DOHH2 (cell line): ENCODE measurements at regions not wholly inside any gene's neighbourhood (a gene's known extent, or its start where the extent isn't known, plus 50 kb on each side); places are given as distances from the start of the nearest gene placed in this dataset.

Experiments
- H3F3A ChIP-seq: fragments of 200-600 bp; sonication (generic), shearing (Covaris generic); 2 replicates; pipeline ENCODE4 v1.6.0; 2016; ENCODE audit warnings: antibody characterized with exemption, mild to moderate bottlenecking; ENCODE audit not compliant: control insufficient read depth, insufficient read depth
- H3K27ac ChIP-seq: fragments of 200-600 bp; sonication (generic); 2 replicates; pipeline ENCODE4 v1.5.1; 2014; ENCODE audit warnings: low read depth, mild to moderate bottlenecking, low read length, moderate library complexity
- H3K27me3 ChIP-seq: fragments of 200-600 bp; sonication (generic); 2 replicates; pipeline ENCODE4 v1.6.1; 2014; ENCODE audit warnings: mild to moderate bottlenecking, low read length, mixed read lengths; ENCODE audit not compliant: control insufficient read depth
- H3K36me3 ChIP-seq: fragments of 200-600 bp; sonication (generic); 2 replicates; pipeline ENCODE4 v1.6.1; 2014; ENCODE audit warnings: mild to moderate bottlenecking, low read length, moderate library complexity, mixed read lengths; ENCODE audit not compliant: control insufficient read depth
- H3K4me1 ChIP-seq: fragments of 200-600 bp; sonication (generic); 2 replicates; pipeline ENCODE4 v1.6.1; 2014; ENCODE audit warnings: mild to moderate bottlenecking, low read length, mixed read lengths; ENCODE audit not compliant: control insufficient read depth
- H3K4me2 ChIP-seq: fragments of 200-600 bp; sonication (generic); 2 replicates; pipeline ENCODE4 v1.6.0; 2014; ENCODE audit warnings: mild to moderate bottlenecking, low read length, moderate library complexity
- H3K4me3 ChIP-seq: fragments of 200-600 bp; sonication (generic); 2 replicates; pipeline ENCODE4 v1.5.1; 2014; ENCODE audit warnings: mild to moderate bottlenecking, low read length, mixed read lengths
- H3K79me2 ChIP-seq: fragments of 200-600 bp; sonication (generic); 2 replicates; pipeline ENCODE4 v1.6.1; 2014; ENCODE audit warnings: mild to moderate bottlenecking, low read length, mixed read lengths; ENCODE audit not compliant: control insufficient read depth
- H3K9me2 ChIP-seq: fragments of 200-600 bp; sonication (generic); replicated peaks from 2 replicates; pipeline ENCODE4 v1.6.1; 2014; ENCODE audit warnings: mild to moderate bottlenecking, low read length, mixed read lengths; ENCODE audit not compliant: control insufficient read depth
- H3K9me3 ChIP-seq: fragments of 200-600 bp; sonication (generic); 2 replicates; pipeline ENCODE4 v1.6.1; 2014; ENCODE audit warnings: antibody characterized with exemption, low read length, mixed read lengths; ENCODE audit not compliant: control insufficient read depth, insufficient read depth
- H4K20me1 ChIP-seq: fragments of 200-600 bp; sonication (generic); 2 replicates; pipeline ENCODE4 v1.6.0; 2014; ENCODE audit warnings: low read depth, mild to moderate bottlenecking, antibody characterized with exemption, low read length, moderate library complexity; ENCODE audit not compliant: control insufficient read depth, insufficient read depth
- EZH2phosphoT487 ChIP-seq: fragments of 200-600 bp; sonication (generic); IDR thresholded peaks from 2 replicates; pipeline ENCODE4 v1.6.1; 2017; ENCODE audit warnings: borderline replicate concordance, mild to moderate bottlenecking, antibody characterized with exemption, low read length, moderate library complexity, mixed read lengths
- TF ChIP-seq, protein P1 (sequence below): fragments of 200-600 bp; sonication (generic); IDR thresholded peaks from one replicate; pipeline ENCODE4 v1.5.1; 2014; ENCODE audit warnings: antibody characterized with exemption, mild to moderate bottlenecking, low read depth, low read length; ENCODE audit not compliant: poor library complexity, severe bottlenecking

DNA sequence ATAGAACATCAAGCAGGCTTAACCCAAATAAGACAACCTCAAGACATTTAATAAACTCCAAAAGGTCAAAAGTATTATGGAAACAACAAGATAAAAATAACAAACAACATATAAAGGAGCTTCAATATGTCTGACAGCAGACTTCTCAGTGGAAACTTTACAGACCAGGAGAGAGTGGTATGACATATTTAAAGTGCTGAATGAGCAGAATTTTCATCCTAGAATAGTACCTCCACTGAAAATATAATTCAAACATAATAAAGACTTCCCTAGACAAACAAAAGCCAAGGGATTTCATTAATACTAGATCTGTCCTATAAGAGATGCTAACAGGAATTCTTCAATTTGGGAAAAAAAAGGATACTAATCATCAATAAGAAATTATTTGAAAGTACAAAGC lies 1005.0 kb downstream of the TMTC2 start:
- Histone ChIP-seq H3K36me3 (no peaks in the 10 kb centered on the region), H3K4me1 (no peaks in the 10 kb centered on the region), H3K9me2 (no peaks in the 10 kb centered on the region), H3K79me2 (no peaks in the 10 kb centered on the region), H3K4me2 (no peak overlapping the region), H3F3A (no peaks in the 10 kb centered on the region), H4K20me1 (no peaks in the 10 kb centered on the region), H3K27me3 (no peaks in the 10 kb centered on the region), H3K27ac (no peak overlapping the region), H3K4me3 (no peak overlapping the region), H3K9me3 (no peaks in the 10 kb centered on the region)
- TF ChIP-seq, protein P1, sequence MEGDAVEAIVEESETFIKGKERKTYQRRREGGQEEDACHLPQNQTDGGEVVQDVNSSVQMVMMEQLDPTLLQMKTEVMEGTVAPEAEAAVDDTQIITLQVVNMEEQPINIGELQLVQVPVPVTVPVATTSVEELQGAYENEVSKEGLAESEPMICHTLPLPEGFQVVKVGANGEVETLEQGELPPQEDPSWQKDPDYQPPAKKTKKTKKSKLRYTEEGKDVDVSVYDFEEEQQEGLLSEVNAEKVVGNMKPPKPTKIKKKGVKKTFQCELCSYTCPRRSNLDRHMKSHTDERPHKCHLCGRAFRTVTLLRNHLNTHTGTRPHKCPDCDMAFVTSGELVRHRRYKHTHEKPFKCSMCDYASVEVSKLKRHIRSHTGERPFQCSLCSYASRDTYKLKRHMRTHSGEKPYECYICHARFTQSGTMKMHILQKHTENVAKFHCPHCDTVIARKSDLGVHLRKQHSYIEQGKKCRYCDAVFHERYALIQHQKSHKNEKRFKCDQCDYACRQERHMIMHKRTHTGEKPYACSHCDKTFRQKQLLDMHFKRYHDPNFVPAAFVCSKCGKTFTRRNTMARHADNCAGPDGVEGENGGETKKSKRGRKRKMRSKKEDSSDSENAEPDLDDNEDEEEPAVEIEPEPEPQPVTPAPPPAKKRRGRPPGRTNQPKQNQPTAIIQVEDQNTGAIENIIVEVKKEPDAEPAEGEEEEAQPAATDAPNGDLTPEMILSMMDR, result no peak
- TF ChIP-seq EZH2phosphoT487, result no peak

DNA sequence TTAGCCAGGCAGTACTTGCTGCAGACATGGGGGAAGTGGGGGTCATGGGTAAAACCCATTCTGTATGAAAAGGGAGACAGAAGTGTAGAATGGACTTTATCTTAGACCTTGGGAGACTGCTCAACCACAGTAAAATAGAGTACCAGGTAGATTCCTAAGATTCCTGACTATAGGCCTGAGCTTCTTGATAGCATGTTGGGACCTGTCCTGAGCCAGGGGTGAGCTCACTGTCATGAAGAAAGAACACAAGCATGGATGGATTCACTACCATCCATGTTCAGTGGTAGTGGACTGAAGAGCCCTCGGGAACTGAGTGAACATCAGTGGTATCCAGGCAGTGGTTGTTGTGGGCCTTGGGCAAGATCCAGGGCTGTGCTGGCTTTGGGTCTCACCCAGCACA lies 1003.8 kb downstream of the TMTC2 start:
- Histone ChIP-seq H3K27me3 (no peaks in the 10 kb centered on the region), H3K36me3 (no peaks in the 10 kb centered on the region), H3K4me2 (no peak overlapping the region), H3F3A (no peaks in the 10 kb centered on the region), H3K9me3 (no peaks in the 10 kb centered on the region), H3K4me1 (no peaks in the 10 kb centered on the region), H4K20me1 (no peaks in the 10 kb centered on the region), H3K79me2 (no peaks in the 10 kb centered on the region), H3K27ac (no peak overlapping the region), H3K9me2 (no peaks in the 10 kb centered on the region), H3K4me3 (no peak overlapping the region)
- TF ChIP-seq, protein P1, result no peak
- TF ChIP-seq EZH2phosphoT487, result no peak

DNA sequence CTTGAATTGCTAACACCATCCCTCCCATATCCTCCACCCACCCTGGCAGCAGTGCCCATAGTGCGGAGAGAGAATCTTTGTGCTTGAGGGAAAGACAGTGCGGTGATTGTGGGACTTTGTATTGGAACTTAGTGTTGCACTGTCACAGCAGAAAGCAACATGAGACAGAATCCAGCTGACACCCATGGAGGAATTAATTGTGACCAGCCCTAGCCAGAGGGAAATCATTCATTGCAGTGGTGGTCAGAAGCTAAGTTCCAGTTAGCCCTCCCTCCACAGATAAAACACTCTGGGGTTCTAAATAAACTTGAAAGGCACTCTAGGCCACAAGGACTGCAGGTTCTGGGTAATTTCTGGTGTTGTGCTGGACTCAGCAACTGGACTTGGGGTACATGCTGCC lies 1002.6 kb downstream of the TMTC2 start:
- no peaks in the 10 kb centered on the region for H3K27me3 ChIP-seq
- no peaks in the 10 kb centered on the region for H3K4me1 ChIP-seq
- H3K36me3 ChIP-seq, result no peaks in the 10 kb centered on the region
- no peak overlapping the region for H3K4me2 ChIP-seq
- H3K27ac ChIP-seq, result no peak overlapping the region
- no peaks in the 10 kb centered on the region for H3K79me2 ChIP-seq
- no peak overlapping the region for H3K4me3 ChIP-seq
- H3K9me2 ChIP-seq, result no peaks in the 10 kb centered on the region
- H4K20me1 ChIP-seq, result no peaks in the 10 kb centered on the region
- no peaks in the 10 kb centered on the region for H3F3A ChIP-seq
- no peaks in the 10 kb centered on the region for H3K9me3 ChIP-seq
- TF ChIP-seq, protein P1, result no peak
- no peak for TF ChIP-seq EZH2phosphoT487

DNA sequence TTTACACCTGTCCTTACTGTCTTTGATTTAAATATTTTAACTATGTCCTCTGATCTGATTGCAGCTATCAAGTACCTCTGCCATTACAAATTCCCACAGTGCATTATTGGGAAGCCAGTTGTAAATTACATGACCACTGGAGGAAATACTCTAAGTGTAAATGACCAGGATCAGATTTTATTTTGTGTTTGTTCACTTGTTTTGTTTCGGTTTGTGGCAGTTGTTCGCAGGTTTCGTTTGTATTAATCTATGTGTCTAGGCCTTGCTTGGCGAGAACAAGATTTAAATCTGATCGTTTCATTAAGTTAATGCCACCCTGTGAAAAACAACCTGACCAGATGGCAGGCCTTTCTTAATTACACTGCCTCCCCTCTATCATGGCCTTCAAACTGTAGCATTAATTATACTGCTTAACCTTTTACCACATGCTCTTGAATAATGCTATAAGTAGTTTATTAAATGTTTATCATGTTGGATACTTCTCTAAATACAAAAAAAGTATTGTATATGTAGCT lies 990.1 kb downstream of the TMTC2 start:
- no peaks in the 10 kb centered on the region for H3K9me3 ChIP-seq
- no peaks in the 10 kb centered on the region for H3K4me1 ChIP-seq
- TF ChIP-seq, protein P1, result no peak
- no peak for TF ChIP-seq EZH2phosphoT487
- no peaks in the 10 kb centered on the region for H3F3A ChIP-seq
- no peaks in the 10 kb centered on the region for H3K27me3 ChIP-seq
- H3K79me2 ChIP-seq, result no peaks in the 10 kb centered on the region
- H3K36me3 ChIP-seq, result no peaks in the 10 kb centered on the region
- H3K9me2 ChIP-seq, result no peaks in the 10 kb centered on the region
- H3K4me3 ChIP-seq, result no peak overlapping the region
- H4K20me1 ChIP-seq, result no peaks in the 10 kb centered on the region
- H3K27ac ChIP-seq, result no peak overlapping the region
- no peak overlapping the region for H3K4me2 ChIP-seq
